DND-41 (cell line): ENCODE measurements at regions not wholly inside any gene's neighbourhood (a gene's known extent, or its start where the extent isn't known, plus 50 kb on each side); places are given as distances from the start of the nearest gene placed in this dataset.

Source experiments
- ATAC-seq: fragments of 200-7000 bp; cut with Tn5 transposase; 3 replicates; pipeline ENCODE4 v1.9.1; 2021; ENCODE audit warnings: low read depth; ENCODE audit not compliant: insufficient read depth
- DNase-seq: peaks from one replicate; pipeline ENCODE4 v3.0.0-alpha.2; 2020
- H2AFZ ChIP-seq: 2 replicates; pipeline ENCODE4 v1.6.0; 2012; ENCODE audit warnings: low read depth, low read length
- H3K27ac ChIP-seq: 2 replicates; pipeline ENCODE4 v1.5.1; 2012; ENCODE audit warnings: low read length, inconsistent platforms
- H3K27me3 ChIP-seq: fragments of 200-600 bp; sonication (generic); 2 replicates; pipeline ENCODE4 v1.6.0; 2012; ENCODE audit warnings: low read length, mild to moderate bottlenecking, inconsistent platforms; ENCODE audit not compliant: insufficient read depth, poor library complexity
- H3K36me3 ChIP-seq: 2 replicates; pipeline ENCODE4 v1.5.1; 2012; ENCODE audit warnings: low read length, inconsistent platforms; ENCODE audit not compliant: insufficient read depth
- H3K4me1 ChIP-seq: 2 replicates; pipeline ENCODE4 v1.5.1; 2012; ENCODE audit warnings: mild to moderate bottlenecking, low read length; ENCODE audit not compliant: insufficient read depth
- H3K4me2 ChIP-seq: 2 replicates; pipeline ENCODE4 v1.6.0; 2012; ENCODE audit warnings: mild to moderate bottlenecking, moderate library complexity, low read length, inconsistent platforms; ENCODE audit not compliant: insufficient read depth
- H3K4me3 ChIP-seq, 2 experiments: fragments of 200-600 bp in 1 of 2; shearing (Covaris generic) in 1 of 2; 2 replicates each; pipeline ENCODE4 v1.5.1; 2012 to 2016; ENCODE audit warnings: inconsistent platforms in 2 of 2, low read length in 2 of 2, mild to moderate bottlenecking in 2 of 2, low read depth in 1 of 2, moderate library complexity in 1 of 2
- H3K79me2 ChIP-seq: 2 replicates; pipeline ENCODE4 v1.6.0; 2012; ENCODE audit warnings: low read length, inconsistent platforms; ENCODE audit not compliant: insufficient read depth
- H3K9ac ChIP-seq: 2 replicates; pipeline ENCODE4 v1.6.0; 2012; ENCODE audit warnings: low read depth, mild to moderate bottlenecking, inconsistent platforms, low read length, moderate library complexity
- H3K9me3 ChIP-seq: 2 replicates; pipeline ENCODE4 v1.5.1; 2012; ENCODE audit warnings: low read length, moderate library complexity, mild to moderate bottlenecking, inconsistent platforms; ENCODE audit not compliant: insufficient read depth, severe bottlenecking
- H4K20me1 ChIP-seq: 2 replicates; pipeline ENCODE4 v1.6.0; 2012; ENCODE audit warnings: low read length; ENCODE audit not compliant: insufficient read depth
- CTCF ChIP-seq: IDR thresholded peaks from 2 replicates; pipeline ENCODE4 v1.5.1; 2012; ENCODE audit warnings: borderline replicate concordance, low read length, moderate library complexity, mild to moderate bottlenecking; ENCODE audit not compliant: poor library complexity, severe bottlenecking; ENCODE audit errors: extremely low read depth
- EZH2 ChIP-seq: IDR thresholded peaks from 3 replicates; pipeline ENCODE4 v1.6.1; 2012; ENCODE audit warnings: borderline replicate concordance, low read depth, mild to moderate bottlenecking, moderate library complexity, low read length, inconsistent platforms; ENCODE audit not compliant: severe bottlenecking

- Histone ChIP-seq H3K27me3 (no peaks in the 10 kb centered on the region), H3K36me3 (no peaks in the 10 kb centered on the region), H3K9me3 (no peaks in the 10 kb centered on the region), H3K79me2 (no peaks in the 10 kb centered on the region), H3K4me3 (no peak overlapping the region), H4K20me1 (no peaks in the 10 kb centered on the region), H3K4me2 (no peak overlapping the region), H2AFZ (no peak overlapping the region), H3K9ac (no peak overlapping the region), H3K4me1 (no peaks in the 10 kb centered on the region), H3K27ac (no peak overlapping the region)
- ATAC-seq (no peak), DNase-seq (no peak)
- TF ChIP-seq EZH2 (no peak), CTCF (no peak)
Measured at GRCh38 chr4:104044369-104044768, 324.6 kb upstream of the TACR3 start.

GRCh38 chr4:104032896-104033295, 313.1 kb upstream of the TACR3 start:
- H4K20me1 ChIP-seq, result no peaks in the 10 kb centered on the region
- H3K36me3 ChIP-seq, result no peaks in the 10 kb centered on the region
- H2AFZ ChIP-seq, result no peak overlapping the region
- no peak overlapping the region for H3K4me3 ChIP-seq
- no peaks in the 10 kb centered on the region for H3K9me3 ChIP-seq
- no peak overlapping the region for H3K27ac ChIP-seq
- no peak for ATAC-seq
- H3K4me2 ChIP-seq, result no peak overlapping the region
- no peak for TF ChIP-seq EZH2
- TF ChIP-seq CTCF, result no peak
- H3K9ac ChIP-seq, result no peak overlapping the region
- no peaks in the 10 kb centered on the region for H3K79me2 ChIP-seq
- no peaks in the 10 kb centered on the region for H3K4me1 ChIP-seq
- no peak for DNase-seq
- H3K27me3 ChIP-seq, result no peaks in the 10 kb centered on the region

GRCh38 chr4:104025251-104025650, 305.5 kb upstream of the TACR3 start:
- Histone ChIP-seq H3K4me3 (no peak overlapping the region), H4K20me1 (no peaks in the 10 kb centered on the region), H3K9ac (no peak overlapping the region), H3K4me2 (no peak overlapping the region), H3K79me2 (no peaks in the 10 kb centered on the region), H3K36me3 (no peaks in the 10 kb centered on the region), H3K9me3 (no peaks in the 10 kb centered on the region), H2AFZ (no peak overlapping the region), H3K27ac (no peak overlapping the region), H3K27me3 (no peaks in the 10 kb centered on the region), H3K4me1 (no peaks in the 10 kb centered on the region)
- no peak for ATAC-seq
- no peak for TF ChIP-seq CTCF
- TF ChIP-seq EZH2, result no peak
- DNase-seq, result no peak

- H3K9me3 ChIP-seq, result no peaks in the 10 kb centered on the region
- H3K27me3 ChIP-seq, result no peaks in the 10 kb centered on the region
- H3K36me3 ChIP-seq, result no peaks in the 10 kb centered on the region
- no peak overlapping the region for H3K4me2 ChIP-seq
- DNase-seq (no peak), ATAC-seq (no peak)
- no peak overlapping the region for H2AFZ ChIP-seq
- H3K79me2 ChIP-seq, result no peaks in the 10 kb centered on the region
- no peak for TF ChIP-seq EZH2
- H4K20me1 ChIP-seq, result no peaks in the 10 kb centered on the region
- no peaks in the 10 kb centered on the region for H3K4me1 ChIP-seq
- H3K9ac ChIP-seq, result no peak overlapping the region
- no peak overlapping the region for H3K27ac ChIP-seq
- no peak overlapping the region for H3K4me3 ChIP-seq
Measured at GRCh38 chr4:104022831-104023230, 303.0 kb upstream of the TACR3 start.
